Hematopoietic multipotent progenitor cell treated with erythropoietin and hydrocortisone succinate and interleukin-3 and kit ligand, for 4 days (in vitro differentiated cells): ENCODE measurements at regions not wholly inside any gene's neighbourhood (a gene's known extent, or its start where the extent isn't known, plus 50 kb on each side); places are given as distances from the start of the nearest gene placed in this dataset.
"Not testable (repeated sequence)": the region's sequence is repeated elsewhere in the genome, so short reads cannot be mapped to it uniquely, and the experiment has no call there.

Experiments used
- DNase-seq: peaks from one replicate; pipeline ENCODE4 v3.0.0-alpha.2; 2015

DNA sequence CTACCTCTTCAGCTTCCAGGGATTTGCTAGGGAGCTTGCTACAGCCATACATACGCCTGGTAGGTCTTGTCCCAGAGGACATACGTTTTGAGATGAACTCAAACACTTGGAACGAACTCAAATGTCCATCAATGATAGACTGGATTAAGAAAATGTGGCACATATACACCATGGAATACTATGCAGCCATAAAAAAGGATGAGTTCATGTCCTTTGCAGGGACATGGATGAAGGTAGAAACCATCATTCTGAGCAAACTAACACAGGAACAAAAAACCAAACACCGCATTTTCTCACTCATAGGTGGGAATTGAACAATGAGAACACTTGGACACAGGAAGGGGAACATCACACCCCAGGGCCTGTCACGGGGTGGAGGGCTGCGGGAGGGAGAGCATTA lies 68.6 kb upstream of the SGK1 start:
- DNase-seq, result not testable (repeated sequence)

DNA sequence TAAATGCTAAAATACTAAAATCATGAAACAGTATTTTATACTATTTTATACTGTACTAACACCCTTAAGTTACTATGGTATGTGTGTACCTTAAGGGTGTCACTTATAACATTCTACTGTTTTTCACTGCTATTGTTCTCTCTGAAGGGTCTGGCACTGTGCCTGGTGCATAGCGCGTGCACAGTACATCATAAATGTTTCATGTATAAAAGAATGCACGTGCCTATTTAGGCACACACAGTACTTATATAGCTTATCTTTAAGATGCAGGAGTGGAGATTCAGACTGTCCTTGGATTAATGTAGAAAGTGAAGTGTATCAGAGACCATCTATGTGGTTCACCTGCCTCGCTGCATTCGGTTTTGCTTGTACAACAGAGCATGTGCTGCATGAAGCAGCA lies 64.0 kb upstream of the SGK1 start:
- peak; percentile 15 for DNase-seq

GRCh38 chr6:134379599-134379998 lies 61.7 kb upstream of the SGK1 start:
- DNase-seq, result no peak

- DNase-seq, result no peak
These were observed 61.2 kb upstream of the SGK1 start for GRCh38 chr6:134379076-134379475.

DNA sequence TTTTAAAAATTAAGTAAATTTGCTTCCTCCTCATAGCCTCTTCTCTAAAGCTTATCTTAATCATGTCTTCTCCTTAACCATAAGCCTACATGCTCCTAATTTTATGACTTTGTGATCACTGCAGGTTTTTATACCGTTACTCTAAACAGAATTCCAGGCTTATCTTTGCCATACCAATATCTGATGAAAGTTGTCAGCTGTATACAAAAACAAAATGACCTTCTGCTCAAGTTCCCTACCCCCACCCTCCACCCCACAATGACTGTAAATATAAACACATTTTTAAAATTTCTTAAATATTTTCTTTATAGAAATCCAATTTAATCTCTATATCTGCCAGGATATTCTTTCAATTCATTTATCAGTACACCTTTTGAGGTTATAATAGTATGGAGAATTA lies 60.5 kb upstream of the SGK1 start:
- no peak for DNase-seq

GRCh38 chr6:134376785-134377184 lies 58.9 kb upstream of the SGK1 start:
- no peak for DNase-seq

- DNase-seq, result no peak
These were observed 57.3 kb upstream of the SGK1 start for GRCh38 chr6:134375220-134375580.

DNA sequence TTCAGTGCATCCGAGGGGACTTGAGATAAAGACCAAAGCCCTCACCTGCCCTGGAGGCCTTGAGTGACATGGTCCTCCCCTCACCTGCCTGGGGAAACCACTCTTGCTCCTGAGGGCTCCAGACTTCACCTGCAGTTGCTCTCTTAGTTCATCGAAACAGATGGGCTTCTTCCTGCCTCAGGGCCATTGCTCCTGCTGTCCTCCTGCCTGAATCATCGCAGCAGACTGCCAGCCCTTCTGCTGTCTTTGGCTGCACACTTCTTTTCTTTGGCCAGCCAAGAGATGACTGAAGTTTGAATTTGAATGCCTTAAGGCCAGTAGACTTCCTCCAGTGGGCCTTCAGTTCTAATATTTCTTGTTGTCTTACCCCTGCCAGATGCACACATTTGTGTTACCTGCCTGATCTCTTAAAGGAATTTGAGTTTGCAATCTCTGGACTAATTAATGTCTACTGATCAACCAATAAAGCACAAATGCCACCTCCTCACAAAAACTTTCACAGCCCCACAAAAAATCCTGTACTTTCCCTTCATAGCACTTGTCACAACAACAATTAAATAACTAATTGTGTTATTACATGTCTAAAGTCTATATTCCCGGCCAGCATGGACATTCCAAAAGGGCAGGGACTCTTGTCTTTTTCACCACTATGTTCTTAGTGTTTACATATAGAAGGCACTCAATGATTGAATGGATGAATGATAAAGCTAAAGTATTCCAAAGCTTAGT lies 56.7 kb upstream of the SGK1 start:
- DNase-seq, result no peak

DNA sequence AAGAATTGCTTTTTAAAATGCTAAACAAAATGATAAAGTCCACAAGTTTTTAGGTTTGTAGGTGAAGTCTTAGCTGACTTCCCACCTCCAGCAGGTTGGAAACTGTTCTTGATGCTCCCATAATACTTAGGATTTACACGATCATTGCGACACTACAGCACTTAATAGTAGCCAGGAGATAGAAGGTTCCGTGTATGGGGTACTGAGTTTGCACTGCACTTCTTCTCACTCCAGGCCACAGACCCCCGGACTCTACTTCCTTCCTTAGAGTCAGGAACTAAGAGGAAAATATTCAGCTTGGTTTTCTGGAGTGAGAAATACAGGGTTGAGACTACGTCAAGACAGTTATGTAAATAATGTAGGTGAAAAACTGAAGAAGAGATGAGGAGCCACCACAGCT lies 56.1 kb upstream of the SGK1 start:
- no peak for DNase-seq

DNA sequence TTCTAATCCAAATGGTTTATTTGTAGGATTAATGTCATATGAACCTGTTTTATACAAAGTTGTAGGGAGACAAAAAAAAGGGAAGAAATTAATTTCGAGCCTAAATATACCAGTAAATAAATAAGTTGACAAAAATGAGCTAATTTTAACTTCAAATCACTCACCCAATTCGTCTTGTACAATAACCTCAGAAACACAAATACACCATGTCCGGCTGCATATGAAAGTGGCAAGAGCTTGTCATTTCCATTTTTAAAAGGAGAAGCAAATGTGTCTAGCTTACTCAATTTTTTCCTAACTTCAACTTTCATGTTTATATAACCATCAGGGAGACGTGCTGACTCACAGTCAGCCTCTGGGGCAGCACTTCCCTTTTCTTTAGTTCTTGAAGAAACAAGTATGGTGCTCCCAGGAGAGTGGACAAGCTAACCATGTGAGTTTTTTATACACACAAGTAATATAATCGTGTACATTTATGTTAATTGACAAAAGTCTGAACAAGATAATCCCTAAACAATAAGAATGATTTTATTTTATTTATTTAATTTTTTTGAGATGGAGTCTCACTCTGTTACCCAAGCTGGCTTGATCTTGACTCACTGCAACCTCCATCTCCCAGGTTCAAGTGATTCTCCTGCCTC lies 55.5 kb upstream of the SGK1 start:
- DNase-seq, result peak; percentile 90

GRCh38 chr6:134372603-134373281 lies 54.8 kb upstream of the SGK1 start:
- DNase-seq, result peak; percentile 37

DNA sequence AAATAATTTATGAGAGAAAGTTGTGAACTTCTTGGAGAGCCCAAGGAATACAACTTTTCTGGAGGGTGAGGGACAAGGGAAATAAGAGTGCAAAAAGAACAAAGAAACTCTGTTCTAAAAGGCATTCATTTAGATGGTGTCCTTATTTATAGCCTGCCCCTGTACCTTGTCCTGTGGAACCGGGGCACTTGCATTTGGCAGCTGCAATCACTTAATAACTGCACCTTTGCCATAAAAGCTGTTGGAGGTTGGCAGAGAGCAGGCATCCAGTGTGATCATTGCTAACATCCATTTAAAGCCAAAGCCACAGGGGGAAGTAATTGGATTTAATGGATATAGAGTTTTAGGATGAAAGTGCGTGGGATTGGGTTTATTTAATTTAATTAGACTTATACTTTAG lies 50.8 kb upstream of the SGK1 start:
- DNase-seq, result no peak
